ENCODE measurements at regions not wholly inside any gene's neighbourhood (a gene's known extent, or its start where the extent isn't known, plus 50 kb on each side); places are given as distances from the start of the nearest gene placed in this dataset.

- no peak overlapping the region for H3K27ac ChIP-seq
- no peak for DNase-seq (ENCODE audit: low read depth, low spot score)
Observed at GRCh38 chr12:13606290-13606689, 375.1 kb downstream of the GRIN2B start.

GRCh38 chr12:13603953-13604352 is 377.4 kb downstream of the GRIN2B start:
- DNase-seq (ENCODE audit: low read depth, low spot score), result no peak
- no peak overlapping the region for H3K27ac ChIP-seq

DNA sequence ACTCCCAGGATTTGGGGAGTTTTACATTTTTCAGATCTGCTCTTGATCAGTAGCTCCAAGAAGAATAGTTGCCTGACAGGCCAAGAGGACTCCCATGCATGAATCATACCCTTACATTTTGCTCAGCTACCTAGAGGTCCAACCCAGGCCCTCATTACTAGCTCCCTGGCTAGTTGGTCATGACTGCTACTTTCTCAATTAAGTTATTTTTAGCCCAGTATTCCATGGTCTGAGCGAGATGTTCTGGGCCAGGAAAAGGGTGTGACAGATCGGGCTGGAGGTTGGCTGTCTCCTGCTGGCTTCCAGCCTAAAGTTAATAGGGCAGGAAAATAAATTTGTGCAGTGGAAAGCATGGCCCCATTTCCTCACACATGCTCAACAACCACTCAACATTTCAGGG is 379.2 kb downstream of the GRIN2B start:
- DNase-seq (ENCODE audit: low read depth, low spot score), result no peak
- no peak overlapping the region for H3K27ac ChIP-seq

DNA sequence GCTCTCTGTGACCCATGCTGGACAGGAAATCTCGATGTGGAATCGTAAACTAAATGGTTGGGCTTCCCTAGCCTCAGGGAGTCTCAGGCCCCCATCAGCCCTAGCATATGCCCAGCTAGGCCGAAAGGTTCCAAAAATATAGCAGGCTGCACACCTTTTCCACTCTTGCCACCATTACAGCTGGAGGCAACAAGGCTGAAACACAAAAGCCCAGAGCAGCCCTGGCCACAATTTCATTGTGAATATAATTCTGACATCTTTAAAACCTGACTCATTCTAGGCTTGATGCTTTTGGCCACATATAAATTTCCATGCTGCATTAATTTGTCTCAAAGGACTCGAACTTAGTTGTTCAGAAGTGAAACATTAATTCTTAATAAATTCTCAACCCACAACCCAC is 382.2 kb downstream of the GRIN2B start:
- DNase-seq (ENCODE audit: low read depth, low spot score), result no peak
- H3K27ac ChIP-seq, result no peak overlapping the region

DNA sequence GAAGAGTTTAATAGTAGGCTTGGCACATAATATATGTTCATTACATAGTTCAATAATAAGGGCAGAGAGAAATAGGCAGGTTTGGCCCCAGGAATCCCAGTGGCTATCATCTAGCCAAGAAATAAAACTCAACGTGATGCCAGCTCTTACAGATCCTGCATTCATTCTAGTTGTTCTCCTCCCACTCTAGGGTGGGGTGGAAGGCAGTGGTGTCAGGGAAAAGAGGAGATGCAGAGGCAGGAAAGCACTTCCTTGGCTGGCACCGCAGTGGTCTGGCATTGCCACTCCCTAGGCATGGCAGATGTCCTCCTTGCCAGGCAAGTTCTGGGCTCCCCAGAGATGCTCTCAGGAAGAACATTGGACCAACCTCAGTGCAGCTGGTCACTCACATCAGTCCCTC is 383.6 kb downstream of the GRIN2B start:
- no peak for DNase-seq (ENCODE audit: low read depth, low spot score)
- no peak overlapping the region for H3K27ac ChIP-seq

- no peak overlapping the region for H3K27ac ChIP-seq
- DNase-seq (ENCODE audit: low read depth, low spot score), result no peak
Observed at GRCh38 chr12:13597166-13597565, 384.2 kb downstream of the GRIN2B start.

GRCh38 chr12:13596714-13597113 is 384.7 kb downstream of the GRIN2B start:
- no peak for DNase-seq (ENCODE audit: low read depth, low spot score)
- no peak overlapping the region for H3K27ac ChIP-seq

DNA sequence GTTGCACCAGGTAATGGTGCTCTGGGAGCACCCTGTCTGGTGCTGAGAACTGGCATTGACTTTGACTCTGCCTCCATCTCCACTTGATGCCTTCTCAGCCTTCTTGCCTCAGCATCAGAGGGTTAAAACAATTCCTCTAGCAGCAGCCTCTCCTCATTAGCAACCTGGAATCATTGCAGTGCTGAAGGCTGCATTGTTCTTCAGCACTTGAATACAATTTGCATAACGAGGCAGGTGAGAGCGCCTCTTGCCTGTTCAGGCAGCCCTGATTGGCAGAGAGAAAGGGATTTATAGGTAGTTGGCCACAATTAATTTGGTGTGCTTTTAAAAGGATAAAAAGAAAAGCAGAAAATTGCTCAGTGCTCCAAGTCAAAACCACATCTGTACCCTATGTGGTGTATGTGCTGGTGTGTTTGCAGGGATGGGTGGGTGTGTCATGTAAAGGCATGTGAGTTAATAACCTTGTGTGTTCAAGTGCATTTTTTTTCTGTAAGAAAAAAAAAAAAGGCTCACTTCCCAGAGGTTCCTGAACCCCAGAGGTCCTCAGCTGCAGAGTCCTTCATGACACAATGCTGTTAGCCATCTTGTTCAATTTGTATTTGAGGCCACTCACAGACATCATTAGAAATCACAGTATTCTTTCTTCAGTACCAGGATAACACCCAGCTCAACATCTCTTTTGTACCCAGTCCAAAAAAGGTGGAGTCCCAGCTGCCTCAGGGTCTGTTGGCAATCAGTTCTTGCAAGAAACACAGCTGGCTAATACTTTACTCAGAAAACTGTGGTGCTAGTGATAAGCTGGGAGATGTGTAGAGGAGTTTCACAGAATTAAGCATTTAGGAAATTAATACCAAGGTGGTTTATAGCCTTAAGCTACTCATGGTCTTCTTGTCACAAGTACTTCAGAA is 385.6 kb downstream of the GRIN2B start:
- DNase-seq (ENCODE audit: low read depth, low spot score), result no peak
- no peak overlapping the region for H3K27ac ChIP-seq

GRCh38 chr12:13594731-13595514 is 386.5 kb downstream of the GRIN2B start:
- no peak for DNase-seq (ENCODE audit: low read depth, low spot score)
- no peak overlapping the region for H3K27ac ChIP-seq

DNA sequence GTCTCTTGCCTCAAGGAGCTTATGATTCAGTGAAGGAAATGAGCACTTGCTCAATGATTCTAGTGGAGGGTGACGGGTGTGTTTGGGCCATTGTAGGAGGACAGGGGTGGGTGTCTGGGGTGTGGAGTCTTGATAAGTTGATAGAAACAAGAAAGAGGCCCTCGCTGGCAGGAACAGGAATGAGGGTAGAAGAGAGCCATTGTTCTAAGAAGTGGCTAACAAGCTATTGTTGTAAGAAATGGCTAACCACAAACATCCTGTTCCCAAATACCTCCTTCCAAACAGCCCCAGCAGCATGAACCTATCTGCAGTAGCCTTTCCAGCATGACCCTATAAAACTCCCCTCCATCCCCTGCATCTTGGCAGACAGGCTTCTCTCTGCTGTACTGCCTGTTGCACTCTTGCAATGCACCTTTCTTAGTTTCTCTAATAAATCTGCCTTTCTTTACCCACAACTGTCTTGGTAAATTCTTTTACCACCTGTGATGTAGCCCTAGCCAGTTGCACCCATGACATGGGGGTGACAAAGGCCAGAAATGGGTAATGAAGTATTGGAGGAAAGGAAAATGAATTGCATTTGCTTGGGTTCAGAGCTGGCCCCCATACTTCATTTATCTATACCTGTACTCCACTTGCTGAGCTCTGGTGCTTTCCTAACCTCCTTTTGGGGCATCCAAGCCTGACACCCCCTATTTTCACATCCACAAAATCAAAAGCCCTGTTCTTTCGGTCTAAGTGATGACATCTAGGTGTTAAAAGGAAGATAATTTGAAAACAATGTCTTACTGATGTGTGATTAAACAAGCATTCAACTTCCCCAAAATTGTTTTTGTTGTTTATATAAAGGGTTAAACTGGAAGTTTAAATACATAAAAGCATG is 389.1 kb downstream of the GRIN2B start:
- no peak overlapping the region for H3K27ac ChIP-seq
- no peak for DNase-seq (ENCODE audit: low read depth, low spot score)

DNA sequence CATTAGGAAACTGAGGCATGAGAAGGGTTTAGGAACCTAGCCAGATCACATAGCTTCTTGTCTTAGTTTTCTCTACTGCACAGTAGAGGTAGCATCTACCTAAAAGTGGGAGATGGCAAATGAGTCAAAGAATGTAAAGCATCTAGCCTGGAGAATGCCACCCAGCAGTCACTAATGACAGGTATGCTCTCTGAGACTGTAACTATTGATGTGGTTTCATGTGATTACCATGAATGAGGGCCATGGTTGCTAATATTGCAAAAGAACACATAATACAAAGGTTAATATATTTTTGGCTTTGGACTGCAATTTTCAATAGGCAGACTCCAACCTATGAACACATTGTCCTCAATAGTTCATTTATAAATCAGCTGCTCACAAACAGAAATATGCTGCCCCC is 389.9 kb downstream of the GRIN2B start:
- DNase-seq (ENCODE audit: low read depth, low spot score), result no peak
- H3K27ac ChIP-seq, result no peak overlapping the region

GRCh38 chr12:13591059-13591458 is 390.3 kb downstream of the GRIN2B start:
- no peak for DNase-seq (ENCODE audit: low read depth, low spot score)
- no peak overlapping the region for H3K27ac ChIP-seq

- H3K27ac ChIP-seq, result no peak overlapping the region
- no peak for DNase-seq (ENCODE audit: low read depth, low spot score)
Observed at GRCh38 chr12:13588574-13588973, 392.0 kb downstream of the EMP1 start.

GRCh38 chr12:13587721-13588390 is 391.3 kb downstream of the EMP1 start:
- H3K27ac ChIP-seq, result no peak overlapping the region
- no peak for DNase-seq (ENCODE audit: low read depth, low spot score)

- no peak overlapping the region for H3K27ac ChIP-seq
- no peak for DNase-seq (ENCODE audit: low read depth, low spot score)
Observed at GRCh38 chr12:13586361-13586760, 389.8 kb downstream of the EMP1 start.

DNA sequence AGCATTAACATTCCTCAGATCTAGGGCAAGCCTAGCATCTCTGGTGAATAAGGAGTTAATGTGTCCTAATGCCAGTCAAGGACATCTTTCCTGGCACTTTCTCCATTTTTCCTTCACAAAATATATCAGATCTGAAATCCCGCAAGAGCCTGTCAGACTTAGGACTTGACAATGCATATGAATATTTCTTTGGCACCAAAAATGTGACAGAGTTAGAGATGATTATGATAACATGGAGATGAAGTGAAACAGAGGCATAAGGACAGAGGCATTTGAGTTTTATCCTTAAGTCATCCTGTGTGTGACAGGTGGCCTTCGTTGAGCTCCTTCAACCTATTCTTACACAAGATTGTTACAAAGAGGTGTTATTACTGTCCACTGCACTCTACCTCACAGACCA is 388.0 kb downstream of the EMP1 start:
- DNase-seq (ENCODE audit: low read depth, low spot score), result no peak
- no peak overlapping the region for H3K27ac ChIP-seq

DNA sequence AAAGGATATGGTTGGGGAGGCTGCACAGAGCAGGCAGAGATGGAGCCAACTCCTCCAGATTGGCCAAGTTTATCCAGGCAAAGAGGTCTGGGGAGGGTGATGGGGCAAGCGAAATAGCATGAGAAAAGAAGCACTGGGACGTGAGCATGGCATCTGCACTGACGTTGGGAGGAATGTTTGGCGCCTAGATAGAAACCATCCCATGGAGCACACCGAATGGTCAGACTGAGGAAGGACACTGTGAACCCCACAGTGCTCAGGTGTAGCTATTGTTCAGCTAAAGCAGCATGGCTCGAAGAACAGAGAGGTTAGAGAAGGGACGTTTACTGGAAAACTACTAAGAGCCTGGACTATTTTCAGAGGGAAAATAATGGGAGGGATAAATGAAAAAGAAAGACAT is 387.1 kb downstream of the EMP1 start:
- DNase-seq (ENCODE audit: low read depth, low spot score), result no peak
- H3K27ac ChIP-seq, result no peak overlapping the region

DNA sequence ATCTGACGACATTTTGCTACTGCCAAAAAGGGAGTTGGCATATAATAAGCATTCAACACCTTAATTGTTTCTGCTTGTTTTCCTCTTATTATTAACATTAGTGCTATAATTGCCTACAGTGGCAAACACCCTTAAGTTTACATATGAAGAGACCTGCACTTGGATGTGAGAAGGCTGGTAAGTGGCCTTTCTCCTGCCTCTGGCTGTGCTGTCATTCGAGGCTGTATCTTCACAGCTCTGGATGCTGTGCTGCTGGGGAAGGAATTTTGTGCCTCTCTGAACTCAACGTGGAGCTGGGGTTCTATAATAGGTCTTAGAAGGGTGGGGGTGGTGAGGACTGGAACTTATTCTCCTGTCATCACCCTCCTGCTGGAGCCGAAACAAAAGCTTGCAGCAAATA is 385.9 kb downstream of the EMP1 start:
- no peak for DNase-seq (ENCODE audit: low read depth, low spot score)

GRCh38 chr12:13581031-13581430 is 384.5 kb downstream of the EMP1 start:
- no peak overlapping the region for H3K27ac ChIP-seq
- no peak for DNase-seq (ENCODE audit: low read depth, low spot score)

More for the DNA sequence above, 385.9 kb downstream of the EMP1 start:
- H3K27ac ChIP-seq, result no peak overlapping the region

DNA sequence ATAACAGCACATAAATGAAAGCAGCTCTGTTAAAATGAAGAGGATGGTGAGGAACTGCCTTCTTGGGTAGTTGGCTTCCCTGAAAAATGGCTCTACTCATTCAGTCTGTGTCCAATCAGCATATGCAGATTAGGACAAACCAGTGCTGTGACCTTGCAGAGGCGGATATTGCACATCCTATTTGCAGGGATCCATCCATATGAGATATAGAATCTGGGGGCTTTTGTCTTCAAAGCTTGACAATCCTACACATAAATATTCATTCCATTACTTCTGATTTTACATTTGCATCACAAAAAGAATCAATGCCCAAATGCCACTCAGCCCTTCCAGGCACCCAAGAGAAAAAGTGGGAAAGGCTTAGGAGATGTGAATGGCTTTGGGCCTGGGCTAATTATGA is 383.7 kb downstream of the EMP1 start:
- H3K27ac ChIP-seq, result no peak overlapping the region
- DNase-seq (ENCODE audit: low read depth, low spot score), result no peak

Measured in epithelial cell of prostate (primary cell).